ENCODE measurements at regions not wholly inside any gene's neighbourhood (a gene's known extent, or its start where the extent isn't known, plus 50 kb on each side); places are given as distances from the start of the nearest gene placed in this dataset.
"Not testable (repeated sequence)": the region's sequence is repeated elsewhere in the genome, so short reads cannot be mapped to it uniquely, and the experiment has no call there.

GRCh38 chr2:238521002-238521401, 94.3 kb downstream of the ASB1 start:
- DNase-seq (ENCODE audit: low spot score) = no peak

- no peak for DNase-seq (ENCODE audit: low spot score)
Measured at GRCh38 chr2:238521870-238522269, 95.1 kb downstream of the ASB1 start.

- no peak for DNase-seq (ENCODE audit: low spot score)
Measured at GRCh38 chr2:238523158-238524110, 96.7 kb downstream of the ASB1 start.

GRCh38 chr2:238524426-238524983, 97.8 kb downstream of the ASB1 start:
- no peak for DNase-seq (ENCODE audit: low spot score)

- DNase-seq (ENCODE audit: low spot score) = peak; percentile 14
Measured at GRCh38 chr2:238525990-238526389, 99.3 kb downstream of the ASB1 start.

- DNase-seq (ENCODE audit: low spot score) = peak; percentile 35
Measured at GRCh38 chr2:238527565-238527964, 100.8 kb downstream of the ASB1 start.

GRCh38 chr2:238528953-238529781, 102.4 kb downstream of the ASB1 start:
- DNase-seq (ENCODE audit: low spot score) = peak; percentile 38

- not testable (repeated sequence) for DNase-seq (ENCODE audit: low spot score)
Measured at GRCh38 chr2:238531017-238531645, 104.4 kb downstream of the ASB1 start.

GRCh38 chr2:238543732-238544131, 117.0 kb downstream of the ASB1 start:
- not testable (repeated sequence) for DNase-seq (ENCODE audit: low spot score)

GRCh38 chr2:238548902-238549462, 122.3 kb downstream of the ASB1 start:
- DNase-seq (ENCODE audit: low spot score) = no peak

GRCh38 chr2:238549866-238550265, 123.1 kb downstream of the ASB1 start:
- DNase-seq (ENCODE audit: low spot score) = no peak

GRCh38 chr2:238551091-238551490, 124.4 kb downstream of the ASB1 start:
- no peak for DNase-seq (ENCODE audit: low spot score)

- DNase-seq (ENCODE audit: low spot score) = no peak
Measured at GRCh38 chr2:238552226-238552625, 125.5 kb downstream of the ASB1 start.

- no peak for DNase-seq (ENCODE audit: low spot score)
Measured at GRCh38 chr2:238553159-238553558, 126.4 kb downstream of the ASB1 start.

- no peak for DNase-seq (ENCODE audit: low spot score)
Measured at GRCh38 chr2:238554468-238555315, 128.0 kb downstream of the ASB1 start.

- no peak for DNase-seq (ENCODE audit: low spot score)
Measured at GRCh38 chr2:238555786-238556542, 129.2 kb downstream of the ASB1 start.

GRCh38 chr2:238557431-238557830, 130.7 kb downstream of the ASB1 start:
- no peak for DNase-seq (ENCODE audit: low spot score)

- no peak for DNase-seq (ENCODE audit: low spot score)
Measured at GRCh38 chr2:238557936-238558335, 131.2 kb downstream of the ASB1 start.

- DNase-seq (ENCODE audit: low spot score) = no peak
Measured at GRCh38 chr2:238558456-238559099, 131.9 kb downstream of the ASB1 start.

Data from A172 (cell line).